Mammary epithelial cell (primary cell): ENCODE measurements at regions not wholly inside any gene's neighbourhood (a gene's known extent, or its start where the extent isn't known, plus 50 kb on each side); places are given as distances from the start of the nearest gene placed in this dataset.

Experiments
- CTCF ChIP-seq, 2 donors: IDR thresholded peaks in 1 of 2; conservative IDR thresholded peaks in 1 of 2; 2 replicates each; pipeline ENCODE4 v1.5.1; 2011 to 2012; ENCODE audit warnings: inconsistent platforms in 2 of 2, low read length in 2 of 2, mild to moderate bottlenecking in 2 of 2, control low read depth in 1 of 2, low read depth in 1 of 2; ENCODE audit not compliant: insufficient read depth in 1 of 2; ENCODE audit errors: extremely low read depth in 1 of 2
- EZH2 ChIP-seq: IDR thresholded peaks from 2 replicates; pipeline ENCODE4 v1.6.1; 2012; ENCODE audit warnings: low read length, inconsistent platforms, borderline replicate concordance

- TF ChIP-seq EZH2 = no peak
- no peak for TF ChIP-seq CTCF (conservative IDR thresholded peaks at IDR 0.05 in 1 of 2, IDR thresholded peaks at IDR 0.05 in 1 of 2; ENCODE audit: extremely low read depth in 1 of 2, insufficient read depth in 1 of 2, low read depth in 1 of 2, low read length in 2 of 2)
These were observed 1056.8 kb downstream of the SORCS1 start for GRCh38 chr10:106107706-106108105.
